Loucy (cell line): ENCODE measurements at regions not wholly inside any gene's neighbourhood (a gene's known extent, or its start where the extent isn't known, plus 50 kb on each side); places are given as distances from the start of the nearest gene placed in this dataset.

Experiments
- H2AFZ ChIP-seq: fragments of 200-600 bp; sonication (generic); 2 replicates; pipeline ENCODE4 v1.6.0; 2016; ENCODE audit warnings: antibody characterized with exemption, mild to moderate bottlenecking, low read length, moderate library complexity
- H3F3A ChIP-seq: fragments of 200-600 bp; 2 replicates; pipeline ENCODE4 v1.6.0; 2016; ENCODE audit warnings: antibody characterized with exemption, low read depth, mild to moderate bottlenecking
- H3K27me3 ChIP-seq: fragments of 200-600 bp; sonication (generic); 2 replicates; pipeline ENCODE4 v1.6.1; 2014; ENCODE audit warnings: low read length, mild to moderate bottlenecking; ENCODE audit not compliant: insufficient read depth, poor library complexity, severe bottlenecking
- H3K36me3 ChIP-seq: fragments of 200-600 bp; sonication (generic); 2 replicates; pipeline ENCODE4 v1.6.1; 2016; ENCODE audit warnings: low read length; ENCODE audit not compliant: insufficient read depth
- H3K4me1 ChIP-seq: fragments of 200-600 bp; sonication (generic); 2 replicates; pipeline ENCODE4 v1.5.1; 2014; ENCODE audit warnings: low read length, mild to moderate bottlenecking; ENCODE audit not compliant: insufficient read depth, poor library complexity, severe bottlenecking
- H3K4me2 ChIP-seq: fragments of 200-600 bp; sonication (generic); 2 replicates; pipeline ENCODE4 v1.6.0; 2014; ENCODE audit warnings: antibody characterized with exemption, low read length, low read depth, mild to moderate bottlenecking; ENCODE audit not compliant: poor library complexity, severe bottlenecking
- H3K4me3 ChIP-seq: fragments of 200-600 bp; sonication (generic); 2 replicates; pipeline ENCODE4 v1.5.1; 2014; ENCODE audit warnings: low read length, mild to moderate bottlenecking, mixed read lengths; ENCODE audit not compliant: poor library complexity, severe bottlenecking
- H3K79me2 ChIP-seq: fragments of 200-600 bp; sonication (generic); 2 replicates; pipeline ENCODE4 v1.6.1; 2014; ENCODE audit warnings: low read length; ENCODE audit not compliant: insufficient read depth
- H3K9ac ChIP-seq: fragments of 200-600 bp; sonication (generic); 2 replicates; pipeline ENCODE4 v1.6.0; 2014; ENCODE audit warnings: mild to moderate bottlenecking, low read depth, low read length, moderate library complexity; ENCODE audit not compliant: poor library complexity, severe bottlenecking
- H3K9me2 ChIP-seq: fragments of 200-600 bp; sonication (generic); replicated peaks from 2 replicates; pipeline ENCODE4 v1.6.1; 2016; ENCODE audit warnings: low read depth, low read length, mixed read lengths
- H3K9me3 ChIP-seq: fragments of 200-600 bp; sonication (generic); 2 replicates; pipeline ENCODE4 v1.6.1; 2014; ENCODE audit warnings: mild to moderate bottlenecking, antibody characterized with exemption, low read length, low read depth; ENCODE audit not compliant: insufficient read depth
- H4K20me1 ChIP-seq: fragments of 200-600 bp; sonication (generic); 2 replicates; pipeline ENCODE4 v1.6.0; 2014; ENCODE audit warnings: antibody characterized with exemption, low read length, mild to moderate bottlenecking; ENCODE audit not compliant: insufficient read depth, poor library complexity, severe bottlenecking
- CTCF ChIP-seq: fragments of 200-600 bp; sonication (generic); conservative IDR thresholded peaks from 2 replicates; pipeline ENCODE4 v1.5.1; 2014; ENCODE audit warnings: mild to moderate bottlenecking, antibody characterized with exemption, low read length
- EZH2phosphoT487 ChIP-seq: fragments of 200-600 bp; IDR thresholded peaks from 2 replicates; pipeline ENCODE4 v1.6.1; 2018; ENCODE audit warnings: antibody characterized with exemption, mild to moderate bottlenecking, moderate library complexity, borderline replicate concordance

- no peak overlapping the region for H2AFZ ChIP-seq
- H4K20me1 ChIP-seq: no peaks in the 10 kb centered on the region
- H3K9ac ChIP-seq: no peak overlapping the region
- H3K79me2 ChIP-seq: no peaks in the 10 kb centered on the region
- no peaks in the 10 kb centered on the region for H3F3A ChIP-seq
- TF ChIP-seq CTCF: peak; percentile 99
- no peak for TF ChIP-seq EZH2phosphoT487
- no peaks in the 10 kb centered on the region for H3K9me3 ChIP-seq
- no peaks in the 10 kb centered on the region for H3K36me3 ChIP-seq
- no peaks in the 10 kb centered on the region for H3K27me3 ChIP-seq
- peaks cover 12% of the 10 kb centered on the region for H3K4me1 ChIP-seq
- no peak overlapping the region for H3K4me3 ChIP-seq
- no peaks in the 10 kb centered on the region for H3K9me2 ChIP-seq
- no peak overlapping the region for H3K4me2 ChIP-seq
Observed at GRCh38 chr6:148144917-148145521, 197.6 kb upstream of the SASH1 start.

- TF ChIP-seq EZH2phosphoT487: no peak
- TF ChIP-seq CTCF: no peak
- Histone ChIP-seq H3K36me3 (no peaks in the 10 kb centered on the region), H3K4me3 (no peak overlapping the region), H3K9ac (no peak overlapping the region), H3K4me2 (peak overlapping the region; percentile 36), H3K4me1 (peaks cover 12% of the 10 kb centered on the region), H3K9me2 (no peaks in the 10 kb centered on the region), H3K79me2 (no peaks in the 10 kb centered on the region), H3F3A (no peaks in the 10 kb centered on the region), H4K20me1 (no peaks in the 10 kb centered on the region), H3K27me3 (no peaks in the 10 kb centered on the region), H3K9me3 (no peaks in the 10 kb centered on the region), H2AFZ (peak overlapping the region; percentile 31)
Observed at GRCh38 chr6:148146717-148147462, 195.7 kb upstream of the SASH1 start.

- no peaks in the 10 kb centered on the region for H3K27me3 ChIP-seq
- no peaks in the 10 kb centered on the region for H4K20me1 ChIP-seq
- no peaks in the 10 kb centered on the region for H3K79me2 ChIP-seq
- H2AFZ ChIP-seq: 0 out of 2 replicates have a peak overlapping the region, but pooled peaks have one; percentile 31
- no peak overlapping the region for H3K4me2 ChIP-seq
- H3K4me3 ChIP-seq: no peak overlapping the region
- no peaks in the 10 kb centered on the region for H3K36me3 ChIP-seq
- H3K4me1 ChIP-seq: peaks cover 12% of the 10 kb centered on the region
- no peak for TF ChIP-seq CTCF
- no peak for TF ChIP-seq EZH2phosphoT487
- H3F3A ChIP-seq: no peaks in the 10 kb centered on the region
- no peaks in the 10 kb centered on the region for H3K9me3 ChIP-seq
- no peaks in the 10 kb centered on the region for H3K9me2 ChIP-seq
- no peak overlapping the region for H3K9ac ChIP-seq
Observed at GRCh38 chr6:148147463-148147830, 195.2 kb upstream of the SASH1 start.
